Mucosa of descending colon (tissue), 3 donors: ENCODE measurements at regions not wholly inside any gene's neighbourhood (a gene's known extent, or its start where the extent isn't known, plus 50 kb on each side); places are given as distances from the start of the nearest gene placed in this dataset.
A peak's percentile ranks its signal among the peaks of the same experiment; 100 is the strongest.

Source experiments
- ATAC-seq: fragments of 200-7000 bp; cut with Tn5 transposase; one replicate; pipeline ENCODE4 v1.9.1; 2020; ENCODE audit warnings: mild to moderate bottlenecking, moderate library complexity
- DNase-seq, 3 donors: peaks; one replicate each; pipeline ENCODE4 v3.0.0-alpha.2; 2020
- H3K36me3 ChIP-seq: fragments of 200-600 bp; one replicate; pipeline ENCODE4 v1.8.0; 2021; ENCODE audit warnings: low read depth, mild to moderate bottlenecking
- H3K4me1 ChIP-seq: fragments of 200-600 bp; one replicate; pipeline ENCODE4 v1.8.0; 2021; ENCODE audit warnings: low read depth, mild to moderate bottlenecking
- H3K4me3 ChIP-seq: fragments of 200-600 bp; one replicate; pipeline ENCODE4 v1.8.0; 2021; ENCODE audit warnings: mild to moderate bottlenecking
- H3K9me3 ChIP-seq: fragments of 200-600 bp; one replicate; pipeline ENCODE4 v1.8.0; 2021; ENCODE audit warnings: mild to moderate bottlenecking
- CTCF ChIP-seq: fragments of 200-600 bp; IDR thresholded peaks from one replicate; pipeline ENCODE4 v1.8.0; 2022; ENCODE audit warnings: antibody characterized with exemption, mild to moderate bottlenecking
- intact Hi-C, 2 donors: fragments of 100-400 bp; cut with DNase I in 1 of 2; cut with micrococcal nuclease in 1 of 2; formaldehyde crosslinking; loops; one replicate each; pipeline versions ENCODE4 v1.11.0 to v1.11.1; 2022; cut with DNase I, micrococcal nuclease
- donor health status: DM: no; HTN: no; CAD: no; lungs with moderate emphysema.
- donor health status: DM: no; HTN: no; CAD: no.
- donor health status: DM: no; HTN: yes; CAD: no.

DNA sequence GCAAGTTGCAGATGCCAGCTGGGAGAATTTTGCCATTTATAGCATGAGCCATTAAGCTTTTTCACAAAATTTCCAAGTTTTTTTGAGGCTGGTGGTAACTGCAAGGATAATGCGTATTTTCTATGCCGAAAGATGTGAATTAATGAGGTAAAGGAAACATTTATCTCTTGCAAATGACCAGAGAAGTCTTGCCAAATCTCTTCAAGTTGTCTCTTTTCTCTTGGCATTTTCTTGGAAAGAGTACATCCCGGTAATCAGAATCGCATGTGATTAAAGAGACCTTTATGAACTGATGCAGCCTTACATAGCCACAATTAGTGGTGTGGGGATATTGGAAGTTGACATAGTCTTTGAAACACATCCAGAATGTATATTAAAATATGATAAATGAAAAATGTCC, 136.5 kb upstream of the MMADHC start:
- H3K36me3 ChIP-seq: no peaks in the 10 kb centered on the region
- no peak for TF ChIP-seq CTCF
- no peak overlapping the region for H3K4me3 ChIP-seq
- intact Hi-C loops: no loop called here
- no peaks in the 10 kb centered on the region for H3K9me3 ChIP-seq
- no peaks in the 10 kb centered on the region for H3K4me1 ChIP-seq
- no peak for DNase-seq
- ATAC-seq: no peak

GRCh38 chr2:149720615-149721014, 133.0 kb upstream of the MMADHC start:
- Histone ChIP-seq H3K36me3 (no peaks in the 10 kb centered on the region), H3K9me3 (no peaks in the 10 kb centered on the region), H3K4me1 (no peaks in the 10 kb centered on the region), H3K4me3 (no peak overlapping the region)
- intact Hi-C loops: no loop called here
- DNase-seq: no peak
- no peak for ATAC-seq
- no peak for TF ChIP-seq CTCF

- TF ChIP-seq CTCF: no peak
- H3K9me3 ChIP-seq: no peaks in the 10 kb centered on the region
- no peaks in the 10 kb centered on the region for H3K4me1 ChIP-seq
- H3K4me3 ChIP-seq: no peak overlapping the region
- ATAC-seq: no peak
- no peak for DNase-seq
- intact Hi-C loops: no loop called here
- no peaks in the 10 kb centered on the region for H3K36me3 ChIP-seq
These were observed 132.1 kb upstream of the MMADHC start for GRCh38 chr2:149719695-149720094.

DNA sequence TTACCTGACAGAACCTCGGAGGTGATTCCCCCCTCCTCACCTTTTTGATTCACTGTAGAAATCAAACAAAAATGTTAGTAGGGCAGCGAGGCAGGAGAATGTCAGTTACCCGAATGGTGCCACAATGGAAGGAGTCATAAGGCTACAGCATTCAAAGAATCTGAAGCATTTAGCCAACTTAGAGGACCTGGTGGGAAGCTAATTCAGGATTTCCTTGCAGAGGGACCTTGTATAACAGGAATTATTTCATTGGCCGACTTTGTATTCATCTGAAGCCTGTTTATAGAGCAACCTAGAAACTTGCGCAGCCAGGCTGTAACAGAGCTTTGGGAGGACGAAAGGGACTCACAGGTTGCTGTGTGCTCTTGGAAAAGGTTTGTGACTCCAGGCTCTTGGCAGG, 129.1 kb upstream of the MMADHC start:
- H3K4me3 ChIP-seq: no peak overlapping the region
- intact Hi-C loops: no loop called here

DNA sequence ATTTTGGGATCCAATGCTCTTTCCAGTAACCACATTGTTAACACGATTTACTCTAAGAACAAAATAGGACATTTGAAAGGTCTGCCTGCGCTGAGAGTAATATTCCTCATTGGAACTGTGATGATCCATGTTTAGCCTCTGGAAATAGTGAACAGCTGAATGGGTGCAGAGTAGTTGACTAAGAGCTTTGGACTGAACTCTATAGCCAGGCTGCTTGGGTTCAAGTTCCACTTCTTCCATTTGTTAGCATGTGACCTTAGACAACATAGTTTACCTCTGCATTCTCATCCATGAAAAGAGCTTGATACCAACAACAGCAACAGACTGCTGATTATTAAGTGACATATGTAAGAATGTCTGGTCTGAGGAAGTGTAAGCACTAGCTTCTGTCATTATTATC, 128.3 kb upstream of the MMADHC start:
- TF ChIP-seq CTCF: no peak
- H3K4me1 ChIP-seq: no peaks in the 10 kb centered on the region
- no peaks in the 10 kb centered on the region for H3K36me3 ChIP-seq
- no peak overlapping the region for H3K4me3 ChIP-seq
- no peaks in the 10 kb centered on the region for H3K9me3 ChIP-seq
- DNase-seq (no peak), ATAC-seq (no peak)
- intact Hi-C loops: no loop called here

More for the DNA sequence above, 129.1 kb upstream of the MMADHC start:
- H3K36me3 ChIP-seq: no peaks in the 10 kb centered on the region
- DNase-seq (no peak), ATAC-seq (no peak)
- TF ChIP-seq CTCF: no peak
- no peaks in the 10 kb centered on the region for H3K4me1 ChIP-seq
- no peaks in the 10 kb centered on the region for H3K9me3 ChIP-seq

DNA sequence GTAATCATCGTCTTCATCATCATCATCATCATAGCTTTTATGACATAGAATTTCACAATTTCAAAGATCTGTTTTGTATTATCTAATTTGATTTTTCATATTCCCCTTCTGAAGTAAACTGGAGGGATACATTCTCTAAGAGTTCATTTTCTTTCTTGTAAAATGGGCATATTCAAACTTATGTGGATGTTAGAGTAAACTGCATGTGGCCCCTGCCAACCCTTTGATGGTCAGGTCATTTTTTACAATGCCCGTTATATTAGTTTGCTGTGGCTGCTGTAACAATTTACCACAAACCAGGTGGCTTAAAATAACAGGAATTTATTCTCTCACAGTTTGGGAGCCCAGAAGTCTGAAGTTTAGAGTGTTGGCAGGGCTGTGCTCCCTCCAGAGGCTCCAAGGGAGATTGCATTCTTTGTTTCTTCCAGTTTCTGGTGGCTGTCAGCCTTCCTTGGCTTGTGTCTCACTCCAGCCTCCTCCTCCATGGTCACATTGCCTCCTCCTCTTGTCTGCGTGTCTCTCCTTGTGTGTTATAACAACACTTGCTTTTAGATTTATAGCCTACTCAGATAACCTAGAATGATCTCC, 127.5 kb upstream of the MMADHC start:
- no peaks in the 10 kb centered on the region for H3K9me3 ChIP-seq
- H3K4me3 ChIP-seq: no peak overlapping the region
- H3K4me1 ChIP-seq: no peaks in the 10 kb centered on the region
- intact Hi-C loops: no loop called here
- H3K36me3 ChIP-seq: no peaks in the 10 kb centered on the region
- ATAC-seq (peak; percentile 67), DNase-seq (peak in 1 of 3 donors; percentile 14)
- no peak for TF ChIP-seq CTCF
